ENCODE measurements at regions not wholly inside any gene's neighbourhood (a gene's known extent, or its start where the extent isn't known, plus 50 kb on each side); places are given as distances from the start of the nearest gene placed in this dataset.
A peak's percentile ranks its signal among the peaks of the same experiment; 100 is the strongest.

DNA sequence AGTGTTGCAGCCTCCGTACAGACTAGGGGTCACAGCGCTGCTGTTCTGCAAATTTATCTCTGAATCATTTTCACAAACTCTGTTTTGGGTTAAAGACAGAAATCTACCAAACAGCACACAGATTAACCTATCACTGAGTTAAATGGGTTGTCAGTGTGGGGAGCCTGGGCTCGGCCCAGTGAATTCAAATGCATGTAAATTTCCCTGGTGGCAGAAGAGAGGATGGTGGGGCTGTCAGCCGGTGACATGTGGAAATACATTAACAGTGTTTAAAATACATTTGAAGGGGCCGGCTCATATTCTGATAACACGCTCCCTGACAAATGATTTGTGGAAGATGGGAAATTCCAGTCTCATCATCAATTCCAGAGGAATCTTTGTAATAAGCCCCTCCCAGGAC, 309.6 kb upstream of the MKI67 start:
- no peak for DNase-seq (ENCODE audit: low spot score)
- intact Hi-C loops (cut with DNase I), result no loop called here

DNA sequence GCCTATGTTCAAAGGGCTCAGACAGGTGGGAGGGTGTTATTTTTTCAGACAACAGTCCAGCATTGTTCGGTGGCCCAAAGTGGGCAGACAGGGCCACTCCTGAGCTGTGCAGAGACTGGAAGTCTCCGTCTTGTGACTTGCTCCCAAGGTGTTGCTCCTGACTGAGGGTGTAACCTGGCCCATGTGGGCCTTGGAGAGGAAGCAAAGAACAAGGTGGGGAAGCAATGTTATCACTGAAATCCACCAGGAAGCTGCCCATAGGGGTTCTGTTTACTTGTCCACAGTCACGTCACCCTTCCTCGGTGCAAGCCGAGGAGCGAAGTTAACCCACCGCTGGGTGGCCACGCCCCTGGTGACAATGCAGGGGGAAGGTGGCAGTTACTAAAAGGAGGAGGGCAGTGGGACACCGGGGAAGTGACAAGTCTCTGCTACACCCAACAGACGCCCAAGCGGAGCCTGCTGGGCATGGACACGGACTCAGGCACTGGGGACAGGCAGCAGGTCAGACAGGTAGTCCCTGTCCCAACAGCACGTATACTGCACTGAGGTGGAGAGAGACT, 311.6 kb upstream of the MKI67 start:
- intact Hi-C loops (cut with DNase I), result no loop called here
- no peak for DNase-seq (ENCODE audit: low spot score)

DNA sequence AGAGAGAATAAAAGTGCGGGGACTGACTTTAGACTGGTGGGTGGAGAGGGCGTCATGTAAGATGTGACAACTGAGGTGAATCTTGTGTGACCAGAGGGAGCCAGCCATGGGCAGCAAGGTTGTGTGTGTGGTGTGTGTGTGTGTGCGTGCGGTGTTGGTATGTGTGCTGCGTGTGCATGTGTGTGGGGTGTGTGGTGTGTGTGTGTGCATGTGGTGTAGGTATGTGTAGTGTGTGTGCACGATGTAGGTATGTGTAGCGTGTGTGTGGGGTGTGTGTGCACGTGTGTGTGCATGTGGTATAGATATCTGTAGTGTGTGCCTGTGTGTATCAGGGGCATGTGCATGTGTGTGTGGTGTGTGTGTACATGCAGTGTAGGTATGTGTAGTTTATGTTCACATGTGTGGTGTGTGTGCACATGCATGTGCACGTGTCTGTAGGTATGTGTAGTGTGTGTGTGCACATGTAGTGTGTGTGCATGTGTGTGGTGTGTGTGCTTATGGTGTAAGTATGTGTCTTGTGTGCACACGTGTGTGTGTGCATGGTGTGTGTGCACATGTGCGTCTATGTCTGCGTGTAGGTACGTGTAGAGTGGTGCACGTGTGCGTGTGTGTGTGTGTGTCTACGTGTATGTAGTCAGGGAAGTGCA, 312.3 kb upstream of the MKI67 start:
- no peak for DNase-seq (ENCODE audit: low spot score)
- intact Hi-C loops (cut with DNase I), result no loop called here

DNA sequence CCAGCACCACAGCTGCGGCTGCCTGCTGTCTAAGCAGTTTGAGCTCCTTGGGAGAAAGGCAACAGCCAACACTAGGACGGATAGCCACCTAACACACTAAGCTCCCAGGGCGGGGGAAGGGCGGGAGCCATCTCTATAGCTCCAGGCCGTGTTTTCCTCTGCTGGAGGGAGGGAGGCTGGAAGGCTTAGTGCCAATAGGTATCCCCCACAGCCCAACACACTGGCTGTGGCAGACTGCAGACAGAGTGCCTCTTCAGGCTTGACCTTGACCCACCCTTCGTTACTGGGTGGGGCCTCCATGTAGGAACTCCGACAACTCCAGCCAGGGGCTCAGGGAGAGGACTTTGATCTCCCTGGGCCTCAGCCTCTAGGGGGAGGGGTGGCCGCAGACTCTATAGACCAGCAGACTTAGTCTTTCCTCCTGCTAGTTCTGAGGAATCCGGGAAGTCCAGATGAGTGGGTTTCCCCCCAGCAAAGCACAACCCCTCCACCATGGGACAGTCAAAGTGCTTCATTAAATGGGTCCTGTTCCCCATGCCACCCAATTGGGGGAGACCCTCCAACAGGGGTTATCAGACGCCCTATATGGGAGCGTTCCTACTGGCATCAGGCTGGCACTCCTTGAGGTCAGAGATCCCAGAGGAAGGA, 314.4 kb upstream of the MKI67 start:
- DNase-seq (ENCODE audit: low spot score), result no peak
- intact Hi-C loops (cut with DNase I), result no loop called here

DNA sequence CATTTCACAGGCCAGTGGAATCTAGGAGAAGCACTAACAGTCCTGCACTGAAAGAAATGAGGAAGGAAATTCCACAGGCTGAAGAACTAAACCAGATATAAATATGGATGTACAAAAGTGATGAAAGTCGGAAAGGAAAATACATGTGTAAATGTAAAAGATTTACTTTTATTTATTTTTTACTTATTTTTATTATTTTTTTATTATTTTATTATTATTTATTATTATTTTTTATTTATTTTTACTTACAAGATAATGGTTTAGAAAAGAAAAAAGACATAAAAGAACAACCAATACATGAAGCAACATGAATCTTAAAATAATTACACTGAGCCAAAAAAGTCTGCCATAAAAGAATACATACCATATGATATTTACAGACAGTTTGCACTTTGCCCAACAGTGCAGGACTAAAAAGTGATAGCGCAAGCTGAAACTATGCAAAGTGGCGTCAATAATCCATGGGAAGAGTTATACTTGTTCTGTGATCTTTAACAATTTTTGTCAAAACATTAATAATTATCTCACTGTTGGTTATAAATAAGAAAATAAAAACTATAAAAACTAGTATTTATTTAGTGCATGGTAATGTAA, 317.8 kb upstream of the MKI67 start:
- no peak for DNase-seq (ENCODE audit: low spot score)
- intact Hi-C loops (cut with DNase I), result no loop called here

DNA sequence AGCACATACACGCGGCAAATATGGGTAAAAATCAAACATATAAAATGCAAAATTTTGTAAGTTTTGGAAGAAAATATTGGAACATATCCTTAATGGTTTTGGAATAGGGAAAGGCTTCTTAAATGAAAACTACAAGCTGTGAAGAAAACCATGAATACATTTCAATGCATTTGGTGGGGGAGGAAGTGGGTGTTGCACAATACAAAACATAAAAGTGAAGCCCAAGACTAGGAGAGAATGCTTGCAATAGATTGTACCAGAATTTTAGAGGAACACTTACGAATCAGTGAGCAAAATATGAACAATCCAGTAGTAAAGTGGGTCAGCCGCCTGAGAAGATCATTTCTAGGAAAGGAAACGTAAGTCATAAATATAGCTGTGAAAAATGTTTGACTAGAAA, 322.6 kb upstream of the MKI67 start:
- no peak for DNase-seq (ENCODE audit: low spot score)
- intact Hi-C loops (cut with DNase I), result no loop called here

DNA sequence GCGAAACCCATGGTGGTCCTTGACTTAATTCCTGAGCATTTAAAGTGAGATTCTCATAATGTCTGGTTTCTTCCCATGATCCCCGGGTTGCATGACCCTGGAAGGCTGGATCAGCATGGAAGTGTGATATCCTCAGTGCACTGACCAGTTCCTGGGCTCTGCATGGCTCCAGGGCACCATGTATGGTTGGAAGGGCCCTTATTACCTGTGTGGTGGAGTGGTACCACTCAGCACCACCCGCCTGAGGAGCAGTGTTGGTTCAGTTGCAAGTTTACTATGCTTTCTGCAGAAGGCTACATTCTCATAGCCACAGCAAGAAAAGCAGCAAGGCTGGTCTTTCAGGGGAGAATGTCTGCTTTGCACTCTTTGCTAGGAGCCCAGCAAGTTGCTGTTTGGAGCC, 325.7 kb upstream of the MKI67 start:
- intact Hi-C loops (cut with DNase I), result no loop called here
- DNase-seq (ENCODE audit: low spot score), result no peak

DNA sequence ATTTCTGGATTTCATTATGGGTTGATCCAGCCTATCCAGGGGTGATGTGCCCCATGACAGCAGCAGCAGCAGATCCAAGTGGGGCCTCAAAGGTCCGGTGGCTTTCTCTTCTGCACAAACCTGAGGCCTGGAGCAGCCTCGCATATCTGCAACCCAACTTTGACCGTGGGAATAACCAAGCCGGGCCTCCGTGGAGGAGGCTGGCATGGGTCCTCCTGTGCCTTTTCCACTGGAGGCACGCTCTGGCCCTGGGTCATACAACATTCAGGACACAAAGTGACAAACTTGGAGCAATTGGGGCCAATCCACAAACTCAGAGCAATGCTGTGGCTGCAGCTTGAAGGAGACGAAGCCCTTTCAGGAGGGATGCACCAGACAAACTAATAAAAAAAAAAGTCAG, 330.0 kb upstream of the MKI67 start:
- intact Hi-C loops (cut with DNase I), result no loop called here
- DNase-seq (ENCODE audit: low spot score), result no peak

DNA sequence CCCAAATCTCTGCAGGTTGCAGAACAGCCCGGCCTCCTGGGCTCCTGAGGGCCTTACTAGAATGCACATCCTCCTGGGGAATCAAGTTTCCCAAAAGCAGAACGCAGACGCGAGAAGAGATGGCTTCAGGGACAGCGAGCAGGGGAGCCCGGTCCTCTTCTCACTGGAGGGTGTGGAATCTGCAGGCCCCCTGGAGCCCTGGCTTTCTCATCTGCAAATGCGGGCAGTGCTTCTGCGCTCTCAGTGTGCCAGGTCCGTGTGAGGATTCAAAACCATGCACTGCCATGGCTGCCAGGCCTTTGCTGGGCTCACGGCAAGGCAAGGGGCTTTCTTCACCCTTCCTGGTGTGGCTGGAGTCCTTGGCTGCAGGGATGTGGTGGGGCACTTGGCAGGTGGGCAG, 330.9 kb upstream of the MKI67 start:
- intact Hi-C loops (cut with DNase I), result no loop called here
- DNase-seq (ENCODE audit: low spot score), result no peak

DNA sequence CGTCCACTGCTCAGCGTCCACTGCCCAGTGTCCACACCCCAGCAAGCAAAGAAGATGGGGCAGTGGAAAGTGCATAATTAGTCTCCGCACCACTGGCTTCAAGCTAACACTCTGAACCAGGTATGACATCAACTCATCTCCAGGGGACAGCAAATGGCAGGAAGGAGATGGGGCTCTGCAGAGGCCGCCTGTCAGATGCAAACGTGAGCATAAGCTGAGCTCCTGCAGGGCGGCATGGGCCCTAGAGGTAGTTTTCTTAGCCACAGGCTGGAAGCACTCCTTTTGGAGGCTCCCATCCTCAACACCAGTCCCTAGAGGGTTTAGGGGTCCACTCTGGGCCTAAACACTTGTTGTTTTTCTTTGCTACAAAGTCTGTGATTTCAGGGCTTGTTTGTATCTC, 335.8 kb upstream of the MKI67 start:
- no peak for DNase-seq (ENCODE audit: low spot score)
- intact Hi-C loops (cut with DNase I), result no loop called here

DNA sequence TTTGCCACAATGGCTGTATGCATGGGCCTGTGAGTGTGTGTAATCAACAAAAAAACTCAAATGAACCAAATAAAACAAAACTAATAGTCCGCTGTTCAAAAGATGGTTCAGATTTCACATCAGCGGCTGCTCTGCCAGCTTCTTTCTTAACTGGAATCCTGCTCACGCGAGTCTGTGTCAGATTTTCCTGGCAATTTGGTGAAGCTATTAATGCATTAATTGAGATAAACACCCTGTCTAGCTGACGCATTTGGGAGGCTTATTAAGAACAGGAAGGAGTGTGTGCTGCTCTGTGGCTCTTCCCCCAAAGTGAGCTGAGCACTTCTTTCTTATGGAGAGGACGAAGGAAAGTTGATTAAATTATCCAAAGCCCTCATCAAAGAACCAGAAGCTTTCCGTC, 336.6 kb upstream of the MKI67 start:
- intact Hi-C loops (cut with DNase I), result no loop called here
- no peak for DNase-seq (ENCODE audit: low spot score)

DNA sequence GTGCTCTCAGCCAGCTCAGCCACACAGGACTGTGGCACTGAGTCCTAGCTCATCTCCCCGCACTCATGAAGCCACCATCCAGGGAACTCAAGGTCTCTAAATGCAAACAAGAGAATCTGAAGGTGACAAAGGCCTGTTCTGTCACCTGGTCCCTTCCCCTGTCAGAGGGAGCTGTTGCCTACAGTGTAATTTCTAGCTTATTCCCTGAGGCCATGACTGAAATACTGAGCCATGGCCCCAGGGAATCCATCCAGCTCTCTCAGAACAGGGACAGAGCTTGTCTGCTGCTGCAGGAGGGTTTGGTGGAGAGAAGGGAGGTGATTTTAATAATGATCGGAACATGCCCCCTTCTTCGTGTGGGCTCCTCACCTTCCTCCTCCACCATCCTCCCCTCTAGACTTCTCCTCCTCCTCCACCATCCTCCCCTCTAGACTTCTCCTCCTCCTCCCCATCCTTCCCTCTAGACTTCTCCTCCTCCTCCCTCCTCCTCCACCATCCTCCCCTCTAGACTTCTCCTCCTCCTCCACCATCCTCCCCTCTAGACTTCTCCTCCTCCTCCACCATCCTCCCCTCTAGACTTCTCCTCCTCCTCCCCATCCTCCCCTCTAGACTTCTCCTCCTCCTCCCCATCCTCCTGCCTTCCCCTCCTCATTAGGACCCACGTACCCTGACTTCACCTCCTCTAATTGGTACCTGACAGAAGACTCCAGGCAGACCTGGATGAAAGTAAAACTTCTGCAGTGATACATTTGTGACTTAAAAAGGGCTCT, 338.0 kb upstream of the MKI67 start:
- peak; percentile 87 for DNase-seq (ENCODE audit: low spot score)

DNA sequence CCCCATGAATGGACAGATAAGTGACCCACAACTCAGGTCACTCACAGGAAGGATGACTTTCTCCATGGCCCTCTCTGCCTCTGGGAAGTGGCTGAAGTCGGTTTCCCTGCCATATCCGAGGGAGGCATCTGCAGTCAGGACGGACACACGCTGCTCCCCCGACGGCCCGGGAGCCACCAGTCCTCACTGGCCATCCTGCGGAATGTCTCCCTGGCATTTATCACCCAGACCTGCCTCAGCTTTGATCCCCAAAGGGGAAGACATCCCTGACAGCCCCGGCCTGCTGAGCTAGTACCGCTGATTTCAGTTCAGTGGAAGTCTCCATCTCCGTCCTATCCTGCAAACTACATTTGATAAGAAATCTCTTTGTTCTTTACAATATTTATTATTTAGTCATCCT, 339.5 kb upstream of the MKI67 start:
- intact Hi-C loops (cut with DNase I), result no loop called here

More for the DNA sequence above, 338.0 kb upstream of the MKI67 start:
- intact Hi-C loops (cut with DNase I), result no loop called here

DNA sequence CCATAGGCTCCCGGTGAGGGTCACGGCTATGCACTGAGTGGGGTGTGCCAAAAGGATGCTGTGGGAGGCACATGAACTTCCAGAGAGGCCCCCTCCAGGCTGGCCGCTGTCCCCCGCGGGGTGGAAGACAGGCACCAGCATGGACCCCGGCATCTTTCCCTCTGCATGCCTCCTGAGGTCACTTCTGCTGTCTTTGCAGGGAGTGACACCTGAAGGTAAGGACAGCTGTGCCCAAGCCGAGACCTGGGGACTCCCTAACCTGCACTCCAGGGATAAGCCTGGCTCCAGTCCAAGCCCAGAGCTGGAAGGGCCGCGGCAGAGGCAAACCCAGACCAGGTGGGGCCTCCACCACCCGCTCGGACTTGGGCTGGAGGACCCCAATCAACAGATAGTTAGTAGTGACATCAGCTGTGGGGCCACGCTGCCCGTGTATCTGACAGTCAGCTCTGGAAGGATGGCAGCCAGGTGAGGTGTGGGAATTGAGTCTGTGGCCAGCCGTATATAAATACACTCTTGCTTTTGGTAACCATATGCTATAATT, 340.7 kb upstream of the MKI67 start:
- peak; percentile 70 for DNase-seq (ENCODE audit: low spot score)
- intact Hi-C loops (cut with DNase I), result no loop called here

More for the DNA sequence above, 339.5 kb upstream of the MKI67 start:
- no peak for DNase-seq (ENCODE audit: low spot score)

DNA sequence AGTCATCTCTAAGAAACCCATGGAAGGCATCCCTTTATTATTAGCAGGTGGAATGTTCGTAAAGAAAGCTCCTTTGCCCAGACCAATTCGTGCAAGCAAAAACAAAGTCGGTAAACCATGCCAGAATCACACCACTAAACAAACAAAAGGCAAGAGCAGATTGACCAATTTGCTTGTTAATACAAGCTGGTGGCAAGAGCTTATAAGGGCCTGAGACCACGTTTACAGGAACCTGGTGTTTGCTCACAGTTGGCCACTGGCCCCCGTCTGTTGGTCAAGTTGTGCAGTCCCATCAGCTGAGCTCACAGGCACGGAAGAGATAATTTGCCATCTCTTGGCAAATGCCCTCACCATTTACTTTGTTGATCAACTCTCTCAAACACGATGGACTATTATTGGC, 342.2 kb upstream of the MKI67 start:
- intact Hi-C loops (cut with DNase I), result no loop called here
- DNase-seq (ENCODE audit: low spot score), result peak; percentile 19

DNA sequence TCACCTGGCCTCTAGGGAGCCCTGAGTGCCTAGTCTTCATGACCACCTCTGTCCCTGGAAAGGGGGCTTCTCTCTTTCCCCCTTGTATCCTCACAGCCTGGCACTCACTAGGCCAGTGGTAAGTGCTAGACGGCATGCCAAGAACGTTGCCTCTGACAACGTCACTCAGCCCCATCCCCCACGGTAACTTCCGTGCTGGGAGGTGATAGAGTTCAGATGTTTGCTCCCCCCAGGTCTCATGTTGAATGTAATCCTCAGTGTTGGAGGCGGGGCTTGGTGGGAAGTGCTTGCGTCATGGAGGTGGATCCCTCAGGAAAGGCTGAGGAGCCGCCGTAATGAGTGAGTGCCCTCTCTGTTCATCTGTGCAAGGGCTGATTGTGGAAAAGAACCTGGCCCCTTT, 343.3 kb upstream of the MKI67 start:
- no peak for DNase-seq (ENCODE audit: low spot score)
- intact Hi-C loops (cut with DNase I), result no loop called here

DNA sequence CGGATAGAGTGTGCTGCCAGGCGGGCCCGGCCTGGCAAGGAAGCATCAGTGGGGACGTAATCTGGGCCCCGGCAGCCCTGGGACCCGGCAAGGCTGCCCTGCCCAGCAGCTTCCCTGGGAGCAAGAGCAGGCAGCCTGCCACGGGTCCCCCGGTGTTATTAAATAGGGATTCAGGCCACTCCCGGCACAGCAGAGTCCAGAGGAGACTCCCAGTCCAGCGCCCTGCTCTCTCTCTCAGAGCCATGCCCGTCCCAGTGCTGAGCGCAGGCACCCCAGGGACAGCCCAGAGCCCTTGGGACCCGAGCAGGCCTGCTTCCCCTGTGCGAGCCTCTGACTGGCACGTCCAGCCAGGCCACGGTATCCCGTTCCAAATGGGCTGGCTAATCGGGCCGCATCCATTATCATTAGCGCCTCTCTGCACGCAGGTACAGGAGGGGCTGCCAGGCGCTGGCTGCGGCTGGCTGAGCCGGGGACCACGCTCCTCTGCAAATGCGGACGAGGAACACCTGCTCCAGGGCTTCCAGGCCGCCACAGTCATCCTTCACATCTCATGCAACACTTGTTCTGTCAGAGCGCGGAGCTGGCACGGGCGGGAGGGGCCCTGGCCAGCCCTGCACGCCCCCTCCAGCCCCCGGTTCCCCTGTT, 344.2 kb upstream of the MKI67 start:
- DNase-seq (ENCODE audit: low spot score), result no peak
- intact Hi-C loops (cut with DNase I), result no loop called here

DNA sequence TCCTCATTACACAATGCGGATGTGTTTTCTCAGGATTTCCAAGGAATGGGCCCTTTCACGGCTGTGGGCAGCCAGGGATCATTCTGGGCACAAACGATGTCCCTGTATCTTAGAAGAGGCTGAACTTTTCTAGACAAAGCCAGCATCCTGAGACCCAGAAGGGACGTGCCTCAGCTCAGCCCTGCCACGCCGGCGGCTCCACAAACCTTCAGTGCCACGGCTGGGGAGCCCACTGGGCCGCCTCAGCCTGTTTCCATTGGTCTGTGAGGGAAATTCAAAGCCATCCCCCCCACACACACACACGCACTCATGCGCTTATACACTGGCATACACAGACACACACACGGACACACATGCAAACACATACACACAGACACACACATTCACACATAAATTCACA, 344.9 kb upstream of the MKI67 start:
- intact Hi-C loops (cut with DNase I), result no loop called here
- no peak for DNase-seq (ENCODE audit: low spot score)

DNA sequence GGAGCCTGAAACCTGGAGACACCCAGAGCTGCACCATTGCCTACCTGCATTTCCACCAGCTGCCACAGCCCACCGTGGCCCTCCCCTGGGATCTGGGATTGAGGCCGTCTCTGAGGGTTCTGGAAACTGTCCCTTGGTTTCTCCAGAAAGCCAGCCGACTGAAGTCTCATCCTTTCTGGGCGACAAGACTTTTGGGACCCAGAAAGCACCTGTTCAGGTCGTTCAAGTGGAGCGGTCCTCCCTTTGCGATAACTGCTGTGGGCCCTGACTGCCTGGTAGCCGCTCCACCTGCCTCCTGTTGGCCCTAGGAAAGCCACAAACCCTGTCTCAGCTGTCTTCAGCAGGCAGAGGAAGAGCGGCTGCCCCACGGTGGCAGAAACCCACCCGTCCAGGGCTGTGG, 346.0 kb upstream of the MKI67 start:
- DNase-seq (ENCODE audit: low spot score), result no peak
- intact Hi-C loops (cut with DNase I), result no loop called here

DNA sequence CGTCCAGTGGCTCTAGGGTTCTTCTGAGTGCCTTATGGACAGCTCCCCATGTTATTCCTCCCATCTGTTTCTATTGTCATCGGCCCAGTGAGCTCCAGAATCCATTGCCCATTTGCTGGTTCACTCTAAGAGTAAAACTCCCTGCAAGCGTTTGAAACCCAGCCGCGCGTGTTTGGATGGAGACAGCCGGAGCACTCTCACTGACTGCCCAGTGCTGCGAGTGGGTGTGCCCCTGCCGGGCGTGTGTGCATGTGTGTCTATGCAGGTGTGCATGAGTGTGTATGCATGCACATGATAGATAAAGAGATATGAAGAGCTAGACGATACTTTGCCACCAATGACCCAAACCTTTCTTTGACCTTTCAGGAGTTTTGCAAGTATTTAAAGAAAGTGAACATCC, 347.2 kb upstream of the MKI67 start:
- intact Hi-C loops (cut with DNase I), result no loop called here

More for the DNA sequence above, 347.2 kb upstream of the MKI67 start:
- no peak for DNase-seq (ENCODE audit: low spot score)

Measured in cardiac septum (tissue), 1 donor.